ENCODE measurements at regions not wholly inside any gene's neighbourhood (a gene's known extent, or its start where the extent isn't known, plus 50 kb on each side); places are given as distances from the start of the nearest gene placed in this dataset.

- no peak for DNase-seq
These were observed 195.9 kb upstream of the TBC1D5 start for GRCh38 chr3:17938313-17938712.

DNA sequence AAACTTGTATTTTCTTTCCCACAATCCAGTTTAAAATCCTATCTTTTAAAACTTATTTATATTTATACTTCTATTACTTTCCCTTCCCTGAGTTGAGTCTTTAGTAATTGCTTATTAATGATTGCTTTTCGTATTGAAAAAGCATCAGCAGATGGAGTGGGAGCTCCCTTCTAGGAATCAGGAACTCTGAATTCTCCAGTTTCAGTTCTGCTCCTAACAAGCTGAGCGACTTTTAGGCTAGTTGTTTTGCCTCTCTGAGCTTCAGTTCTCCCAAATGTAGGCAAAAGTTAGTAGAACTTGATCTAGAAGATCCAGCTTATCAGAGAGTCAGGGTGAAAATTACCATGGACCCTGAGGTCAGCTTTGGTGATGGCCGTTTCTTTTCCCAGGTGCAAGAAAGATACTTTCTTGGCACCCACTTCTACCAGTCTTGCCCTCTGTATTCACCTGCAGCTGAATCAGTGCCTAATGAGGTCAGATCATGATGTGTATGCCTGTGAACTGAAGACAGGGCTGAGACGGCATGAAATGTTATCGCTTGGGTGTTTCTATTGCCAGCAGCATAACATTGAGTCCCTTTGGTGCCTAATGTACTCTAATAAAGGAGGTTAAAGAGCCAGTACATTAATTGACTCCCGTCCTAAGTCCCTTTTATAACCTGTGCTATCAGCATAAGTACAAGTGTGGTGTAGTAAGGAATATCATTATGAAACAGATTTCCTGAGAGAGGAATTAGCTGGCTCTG, 194.5 kb upstream of the TBC1D5 start:
- peak; percentile 57 for DNase-seq

GRCh38 chr3:17935222-17935621, 192.8 kb upstream of the TBC1D5 start:
- peak; percentile 79 to 89 for DNase-seq

- no peak for DNase-seq
These were observed 189.8 kb upstream of the TBC1D5 start for GRCh38 chr3:17932136-17932771.

DNA sequence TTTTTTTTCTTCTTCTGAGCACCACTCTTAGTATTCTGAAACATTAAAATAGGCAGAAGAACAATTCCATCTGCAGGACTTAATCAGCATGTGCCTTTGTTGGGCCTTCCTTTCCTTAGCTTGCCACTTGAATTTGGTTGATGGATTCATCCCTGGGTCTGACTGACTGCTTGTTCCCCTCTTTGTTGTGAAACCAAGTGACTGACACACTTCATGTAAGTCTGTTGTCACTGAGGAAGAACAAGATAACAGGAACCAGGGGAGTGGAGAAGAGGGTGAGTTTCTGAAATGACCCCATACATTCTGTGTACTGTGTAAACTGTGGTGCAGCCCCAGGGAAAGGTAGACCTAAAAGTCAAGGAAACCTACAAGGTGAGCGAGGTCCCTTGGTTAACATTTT, 188.7 kb upstream of the TBC1D5 start:
- no peak for DNase-seq

DNA sequence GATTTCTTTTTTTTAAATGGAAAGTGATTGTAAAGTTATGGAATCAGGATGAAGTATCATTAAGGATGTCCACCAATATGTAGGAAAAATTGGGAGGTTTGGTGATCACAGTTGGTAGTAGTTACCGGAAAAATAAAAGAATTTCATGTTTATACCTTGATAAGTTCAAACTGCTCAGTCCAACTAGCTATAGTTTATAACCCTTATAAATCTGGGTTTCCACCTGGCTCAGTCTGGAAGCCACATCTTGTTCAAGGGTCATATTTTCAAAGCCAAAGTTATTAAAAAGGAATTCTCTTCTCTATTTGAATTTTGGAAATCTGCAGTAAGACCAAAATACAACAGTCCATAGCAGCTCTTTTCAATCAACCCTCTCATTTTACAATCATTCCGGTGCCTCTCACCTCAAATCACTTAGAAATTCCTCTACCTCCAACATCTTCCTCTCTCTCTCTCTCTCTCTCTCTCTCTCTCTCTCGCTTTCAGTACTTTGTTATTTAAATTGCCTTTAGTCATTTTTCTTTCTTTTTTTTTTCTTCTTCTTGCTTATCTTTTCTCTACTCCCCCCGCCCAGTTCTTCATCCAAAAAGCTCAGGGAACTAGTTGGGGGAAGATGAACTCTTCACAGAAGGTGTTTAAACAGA, 186.2 kb upstream of the TBC1D5 start:
- no peak for DNase-seq

GRCh38 chr3:17927036-17927435, 184.6 kb upstream of the TBC1D5 start:
- no peak for DNase-seq

- DNase-seq = no peak
These were observed 172.9 kb upstream of the TBC1D5 start for GRCh38 chr3:17915341-17915740.

GRCh38 chr3:17913359-17913758, 170.9 kb upstream of the TBC1D5 start:
- no peak for DNase-seq

GRCh38 chr3:17911986-17912760, 169.7 kb upstream of the TBC1D5 start:
- DNase-seq = no peak

- DNase-seq = no peak
These were observed 168.5 kb upstream of the TBC1D5 start for GRCh38 chr3:17910922-17911321.

GRCh38 chr3:17909714-17910113, 167.3 kb upstream of the TBC1D5 start:
- DNase-seq = no peak

- no peak for DNase-seq
These were observed 166.2 kb upstream of the TBC1D5 start for GRCh38 chr3:17908399-17909191.

DNA sequence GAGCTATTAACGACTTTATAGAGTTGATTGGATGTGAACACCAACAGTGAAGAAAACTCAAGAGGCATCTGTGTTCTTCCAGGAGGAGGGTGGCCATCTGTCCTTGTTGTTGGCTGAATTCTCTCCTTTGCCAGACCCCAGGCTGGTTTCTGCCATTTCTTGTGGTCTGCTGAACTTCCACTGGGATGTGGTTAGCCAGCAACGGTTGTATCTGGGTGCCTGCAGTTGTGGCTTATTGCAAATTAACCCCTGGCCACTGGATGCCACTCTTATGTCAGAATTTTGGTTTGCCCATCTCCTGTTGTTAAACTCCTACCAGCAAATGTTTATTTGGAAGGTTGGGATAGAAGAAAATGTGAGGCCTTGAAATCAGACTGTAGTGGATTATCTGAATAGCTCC, 163.6 kb upstream of the TBC1D5 start:
- DNase-seq = no peak

GRCh38 chr3:17901893-17902292, 159.5 kb upstream of the TBC1D5 start:
- DNase-seq = no peak

DNA sequence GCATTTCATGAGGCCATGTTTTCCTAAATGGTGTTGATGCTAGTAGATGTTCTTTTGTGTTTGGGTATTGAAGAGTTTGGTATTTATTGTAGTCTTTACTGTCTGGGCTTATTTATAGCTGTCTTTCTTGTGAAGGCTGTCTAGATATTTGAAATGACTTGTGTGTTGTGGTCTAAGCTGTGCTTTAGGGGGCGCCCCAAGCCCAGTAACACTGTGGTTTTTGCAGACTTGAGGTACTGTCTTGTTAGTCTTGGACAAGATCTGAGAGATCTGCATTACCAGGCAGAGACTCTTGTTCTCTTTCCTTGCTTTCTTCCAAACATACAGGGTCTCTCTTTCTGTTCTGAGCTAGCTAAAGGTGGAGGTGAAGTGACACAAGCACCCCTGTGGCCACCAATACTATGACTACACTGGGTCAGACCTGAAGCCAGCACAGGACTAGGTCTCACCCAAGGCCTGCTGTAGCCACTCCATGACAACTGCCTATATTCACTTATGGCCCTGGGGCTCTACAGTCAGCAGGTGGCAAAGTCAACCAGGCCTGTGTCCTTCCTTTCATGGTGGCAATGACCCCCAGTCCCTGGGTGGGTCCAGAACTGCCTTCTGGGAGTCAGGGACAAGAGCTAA, 152.1 kb upstream of the TBC1D5 start:
- no peak for DNase-seq

- DNase-seq = no peak
These were observed 148.9 kb upstream of the TBC1D5 start for GRCh38 chr3:17891139-17891856.

DNA sequence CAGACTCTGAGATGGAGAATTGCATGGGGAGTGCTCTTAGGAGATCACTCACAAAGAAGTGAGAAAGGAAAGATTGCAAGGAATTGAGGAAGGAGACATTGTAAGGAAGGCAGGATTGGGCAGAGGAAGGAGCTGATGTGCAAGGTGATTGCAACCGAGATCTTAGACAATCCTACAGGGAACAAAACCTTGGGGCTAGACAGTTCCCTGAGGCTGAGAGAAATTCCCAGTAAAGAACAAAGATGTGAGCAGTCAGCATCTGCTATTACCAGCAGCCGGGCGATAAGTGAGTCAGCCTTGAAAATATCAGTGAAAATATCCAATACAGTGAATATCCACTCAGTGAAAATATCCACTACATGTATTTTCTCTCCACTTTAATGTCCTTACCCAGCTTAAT, 143.6 kb upstream of the TBC1D5 start:
- no peak for DNase-seq

- DNase-seq = no peak
These were observed 140.6 kb upstream of the TBC1D5 start for GRCh38 chr3:17882981-17883380.

- DNase-seq = no peak
These were observed 134.9 kb upstream of the TBC1D5 start for GRCh38 chr3:17877299-17877698.

- no peak for DNase-seq
These were observed 132.2 kb upstream of the TBC1D5 start for GRCh38 chr3:17874636-17875035.

Data from NCI-H1930 (cell line).